H54 (cell line): ENCODE measurements at regions not wholly inside any gene's neighbourhood (a gene's known extent, or its start where the extent isn't known, plus 50 kb on each side); places are given as distances from the start of the nearest gene placed in this dataset.
A peak's percentile ranks its signal among the peaks of the same experiment; 100 is the strongest.

Experiments used
- DNase-seq: peaks from one replicate; pipeline ENCODE4 v3.0.0; 2011; ENCODE audit warnings: low spot score, mixed read lengths; ENCODE audit not compliant: insufficient read length
- FAIRE-seq: peaks from 3 replicates; lab custom pipeline; 2011; peaks lifted over from hg19 to GRCh38; lab: Jason Lieb, UNC
- POLR2A ChIP-seq: IDR thresholded peaks from 2 replicates; pipeline ENCODE4 v1.6.1; 2011; ENCODE audit warnings: low read depth, mild to moderate bottlenecking, low read length

DNA sequence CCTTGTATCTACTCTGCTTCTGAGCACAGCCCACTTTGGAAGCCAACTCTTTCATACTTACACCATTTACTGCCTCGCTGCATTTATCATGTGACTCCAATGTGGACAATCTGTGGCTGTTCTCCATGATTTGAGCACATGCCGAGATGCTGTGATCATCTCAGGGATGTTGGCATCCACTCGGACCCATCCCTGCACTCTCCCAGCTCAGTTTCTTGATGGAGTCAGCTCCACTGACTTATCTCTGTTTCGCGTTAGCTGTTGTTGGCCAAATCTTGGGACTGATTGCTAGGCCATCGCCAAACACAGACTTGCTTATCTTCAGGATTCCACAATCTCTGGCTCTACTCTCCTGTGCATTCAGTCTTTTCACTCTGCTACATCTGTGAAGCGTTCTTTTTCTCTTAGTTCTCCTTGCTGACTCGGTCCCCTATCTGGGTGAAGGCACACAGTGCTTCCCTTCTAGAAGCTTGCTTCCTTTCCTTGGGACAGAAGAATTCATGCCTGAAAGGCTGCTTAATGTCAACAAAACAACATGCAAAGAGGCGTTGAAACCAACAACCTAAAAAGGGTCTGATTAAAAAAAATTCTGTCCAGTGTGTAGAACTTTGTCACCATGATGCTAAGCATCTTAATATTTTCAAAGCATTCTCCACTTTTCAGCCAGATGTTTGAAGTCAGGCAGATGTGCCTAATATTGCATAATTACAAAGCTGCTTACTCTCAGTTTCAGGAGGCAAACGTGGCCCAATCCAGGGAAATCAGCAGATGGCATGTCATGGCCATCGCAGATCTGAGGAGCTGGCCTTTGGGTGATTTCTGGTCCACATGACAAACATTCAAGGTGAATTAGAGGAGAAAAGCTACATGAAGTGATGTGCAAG, 120.7 kb downstream of the NGF start:
- TF ChIP-seq POLR2A = no peak
- no peak for FAIRE-seq
- no peak for DNase-seq

DNA sequence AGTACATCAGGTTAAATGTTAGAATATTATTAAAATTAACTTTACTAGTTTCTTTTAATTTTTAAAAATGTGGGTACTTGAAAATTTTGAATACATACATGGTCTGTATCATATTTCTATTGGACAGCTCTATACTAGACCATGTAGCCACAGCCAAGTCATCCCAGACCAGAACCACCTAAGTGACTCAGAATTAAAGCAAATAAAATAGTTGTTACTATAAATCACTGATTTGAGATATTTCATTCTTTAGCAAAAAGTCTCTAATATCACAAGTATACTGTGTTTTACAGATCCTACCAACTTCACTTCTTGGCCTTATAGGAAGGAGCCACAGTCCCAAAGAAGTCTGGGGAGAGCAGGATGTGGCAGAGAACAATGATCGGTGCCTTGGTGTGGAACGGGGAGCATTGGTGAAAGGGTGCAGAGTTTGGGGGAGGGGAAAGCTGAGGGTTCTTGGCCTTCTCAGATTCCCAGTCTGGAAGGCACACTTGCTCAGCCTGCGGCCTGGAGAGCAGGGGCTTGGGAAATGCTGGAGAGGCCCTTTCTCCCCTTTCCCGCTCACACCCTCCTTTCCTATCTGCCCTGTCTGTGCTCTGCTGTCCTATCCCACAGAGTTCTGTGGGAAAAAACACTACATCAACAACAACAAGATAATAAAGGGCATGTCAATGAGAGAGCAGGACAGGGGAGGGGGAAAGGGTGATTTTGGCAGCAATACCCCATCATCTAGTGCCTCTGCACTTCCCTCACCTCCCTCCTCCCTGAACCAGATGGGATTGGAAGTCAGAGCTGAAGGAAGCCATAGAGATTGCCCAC, 122.1 kb downstream of the NGF start:
- no peak for TF ChIP-seq POLR2A
- DNase-seq (no peak), FAIRE-seq (no peak)

DNA sequence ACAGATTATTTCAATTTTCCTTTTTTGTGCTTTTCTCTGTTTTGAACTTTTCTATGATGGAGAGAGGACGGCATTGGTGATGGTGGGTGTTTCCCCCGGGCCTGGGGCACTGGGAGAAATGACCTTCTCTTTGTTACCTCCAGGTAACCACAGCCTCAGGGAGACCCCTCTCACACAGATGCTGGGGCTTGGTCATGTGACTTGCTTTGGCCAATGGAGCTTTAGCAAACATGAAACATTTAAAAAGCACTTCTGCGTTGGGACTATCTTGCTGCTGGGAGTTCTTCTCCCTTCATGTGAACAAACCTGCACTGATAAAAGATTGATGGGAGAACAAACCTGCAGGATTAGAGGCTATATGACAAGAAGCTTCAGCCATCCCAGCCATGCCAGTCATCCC, 122.9 kb downstream of the NGF start:
- FAIRE-seq = no peak
- DNase-seq = no peak
- no peak for TF ChIP-seq POLR2A

DNA sequence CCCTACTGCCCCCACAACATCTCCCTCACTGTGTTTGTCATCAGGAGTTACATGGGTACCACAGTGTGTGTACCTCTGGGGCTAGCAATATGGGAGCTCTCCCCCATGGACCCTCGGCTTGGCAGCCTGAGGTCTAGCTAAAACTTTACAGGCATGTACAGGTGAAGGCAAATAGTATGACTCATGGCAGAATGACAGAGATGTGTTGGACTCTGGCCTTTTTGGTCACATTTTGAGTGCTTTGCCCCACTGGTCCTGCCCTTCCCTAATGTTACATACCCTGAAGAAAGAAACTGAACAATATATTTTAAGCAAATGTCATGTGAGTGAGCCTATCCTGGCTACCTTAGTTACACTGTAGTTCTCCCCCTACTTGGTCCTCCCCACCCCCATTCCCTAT, 124.0 kb downstream of the NGF start:
- FAIRE-seq = no peak
- no peak for TF ChIP-seq POLR2A
- no peak for DNase-seq

DNA sequence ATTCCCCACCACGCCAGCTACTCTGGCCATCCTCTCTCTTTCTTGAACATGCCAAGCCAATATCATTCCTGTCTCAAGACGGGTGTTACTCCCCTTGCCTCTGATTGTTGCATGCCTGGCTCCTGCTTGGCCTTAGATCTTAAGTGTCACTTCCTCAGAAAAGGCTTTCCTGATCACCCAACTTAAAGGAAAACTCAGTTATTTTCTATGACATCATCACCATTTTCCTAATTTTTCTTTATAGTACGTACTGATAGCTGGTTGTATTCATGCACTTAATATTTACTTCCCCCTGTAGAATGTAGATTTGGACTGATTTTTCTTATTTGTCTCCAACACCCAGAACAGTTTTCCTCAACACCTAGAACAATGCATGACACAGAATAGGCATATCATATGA, 123.8 kb upstream of the TSPAN2 start:
- TF ChIP-seq POLR2A = no peak
- no peak for DNase-seq
- no peak for FAIRE-seq

DNA sequence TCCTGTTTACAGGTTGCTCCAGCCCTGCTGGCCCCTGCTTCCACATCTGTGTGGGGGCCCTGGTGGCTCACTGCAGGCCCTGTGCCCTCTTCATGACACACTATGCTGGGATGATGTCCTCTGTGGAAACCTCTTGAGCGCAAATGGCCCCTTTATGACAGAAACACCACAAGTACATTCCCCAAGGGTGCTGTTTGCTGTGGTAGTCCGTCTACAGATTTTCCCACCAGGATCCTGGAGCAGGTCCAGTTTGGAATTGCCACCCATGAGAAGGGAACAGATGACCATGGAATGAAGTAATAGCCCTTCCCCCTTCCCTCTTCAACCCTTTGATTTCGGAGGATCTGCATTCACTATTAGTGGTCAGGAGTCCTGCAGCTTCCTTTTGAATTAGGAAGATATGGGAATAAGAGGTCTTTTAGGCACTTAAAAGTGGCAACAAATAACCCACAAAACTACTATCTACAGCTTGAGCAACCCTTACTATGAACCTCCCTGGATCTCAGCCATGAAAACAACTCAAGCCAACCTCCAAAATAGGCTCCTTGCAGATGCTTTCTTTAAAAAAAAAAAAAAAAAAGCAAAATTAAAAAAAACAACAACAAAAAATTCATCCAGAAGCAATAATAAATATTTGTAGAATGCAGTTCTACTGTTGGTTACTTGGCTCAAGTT, 121.9 kb upstream of the TSPAN2 start:
- FAIRE-seq = no peak
- no peak for TF ChIP-seq POLR2A
- DNase-seq = no peak

DNA sequence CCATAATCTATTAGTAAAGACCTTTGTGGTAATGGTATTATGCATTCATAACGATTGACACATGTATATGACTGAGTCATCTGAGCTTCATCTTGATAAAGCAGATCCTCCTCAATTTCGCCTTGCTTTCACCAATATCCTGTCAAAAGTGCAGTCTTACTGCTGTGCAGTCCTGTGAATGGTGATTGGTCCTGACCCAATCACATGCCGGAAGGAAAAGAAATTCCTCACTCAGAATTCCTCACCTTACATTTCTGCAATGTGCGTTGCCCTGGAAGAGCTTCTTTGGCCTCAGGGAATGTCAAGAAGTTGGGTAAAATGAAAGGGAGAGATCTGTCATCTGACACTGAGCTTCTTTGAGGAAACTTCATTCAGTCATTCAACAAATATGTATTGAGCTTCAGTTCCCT, 121.0 kb upstream of the TSPAN2 start:
- DNase-seq (no peak), FAIRE-seq (no peak)
- no peak for TF ChIP-seq POLR2A

DNA sequence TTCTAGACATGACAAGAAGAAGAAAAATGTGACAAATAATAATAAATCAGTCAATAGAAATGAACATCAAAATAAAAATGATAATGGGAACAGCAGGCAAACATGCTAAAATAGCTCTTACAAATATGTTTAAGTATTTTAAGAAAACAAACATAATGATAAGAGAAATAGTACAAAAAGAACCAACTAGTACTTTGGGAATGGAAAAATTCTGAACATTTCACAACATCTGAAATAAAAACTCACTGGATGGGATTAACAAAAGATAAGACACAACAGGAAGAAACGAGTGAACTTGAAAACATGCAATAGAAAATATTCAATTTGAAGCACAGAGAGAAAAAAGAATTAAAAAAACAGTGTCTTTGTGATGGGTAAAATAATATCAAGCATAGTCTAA, 115.2 kb upstream of the TSPAN2 start:
- DNase-seq = no peak
- TF ChIP-seq POLR2A = no peak
- no peak for FAIRE-seq

DNA sequence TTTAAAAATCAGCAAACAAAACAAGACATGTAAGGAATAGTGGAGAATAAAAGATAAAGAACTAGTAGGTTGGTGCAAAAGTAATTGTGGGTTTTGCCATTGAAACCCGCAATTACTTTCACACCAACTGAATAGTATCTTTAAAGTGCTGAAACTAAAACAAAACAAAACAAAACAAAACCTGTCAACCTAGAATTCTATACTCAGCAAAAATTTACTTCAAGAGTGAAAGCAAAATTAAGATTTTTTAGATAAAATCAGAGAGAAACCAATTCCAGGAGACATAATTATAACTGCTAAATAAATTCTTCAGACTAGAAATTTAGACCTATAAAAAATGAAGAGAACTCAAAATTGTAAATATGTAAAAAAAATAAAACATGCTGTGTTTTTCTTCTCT, 114.0 kb upstream of the TSPAN2 start:
- FAIRE-seq (no peak), DNase-seq (no peak)
- no peak for TF ChIP-seq POLR2A

DNA sequence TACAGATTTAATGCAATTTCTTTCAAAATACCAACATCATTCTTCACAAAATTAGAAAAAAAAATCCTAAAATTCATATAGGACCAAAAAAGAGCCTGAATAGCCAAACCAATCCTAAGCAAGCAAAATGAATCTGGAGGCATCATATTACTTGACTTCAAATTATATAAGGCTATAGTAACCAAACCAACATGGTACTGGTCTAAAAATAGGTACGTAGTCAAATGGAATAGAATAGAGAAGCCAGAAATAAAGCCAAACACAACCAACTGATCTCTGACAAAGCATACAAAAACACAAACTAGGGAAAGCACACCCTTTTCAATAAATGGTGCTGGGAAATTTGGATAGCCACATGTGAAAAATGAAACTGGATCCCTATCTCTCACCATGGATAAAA, 112.3 kb upstream of the TSPAN2 start:
- DNase-seq (no peak), FAIRE-seq (no peak)
- no peak for TF ChIP-seq POLR2A

DNA sequence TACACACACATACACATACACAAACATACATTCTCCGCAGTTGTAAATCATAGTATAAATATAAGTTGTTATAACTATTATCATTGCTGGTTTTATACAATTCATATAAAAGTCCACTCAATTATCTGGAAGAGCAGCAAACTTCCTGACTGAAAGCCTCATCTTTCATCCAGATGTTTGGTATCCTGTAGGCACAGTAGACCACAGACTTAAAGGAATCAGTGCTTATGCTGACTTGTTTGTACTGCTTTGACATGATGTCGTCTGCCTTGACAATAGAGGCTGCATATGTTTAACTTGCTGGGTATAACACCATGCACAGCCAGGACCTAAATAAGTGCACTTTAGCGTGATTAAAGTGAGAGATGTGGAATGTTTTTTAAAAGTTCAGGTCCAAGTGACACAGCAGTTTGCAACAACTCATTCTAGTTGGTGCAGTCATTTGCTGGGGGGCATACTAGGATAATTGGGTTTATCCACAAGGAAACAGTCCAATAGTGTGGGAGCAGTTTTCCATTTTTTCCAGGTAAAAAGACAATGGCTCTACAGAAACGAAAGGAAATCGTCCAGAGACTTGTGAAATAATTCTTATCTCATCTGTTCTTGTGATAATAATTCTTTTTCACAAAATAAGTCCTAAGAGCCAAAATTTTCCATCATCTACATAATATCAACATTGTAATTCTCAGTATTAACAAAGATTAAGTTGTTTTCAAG, 110.3 kb upstream of the TSPAN2 start:
- FAIRE-seq = no peak
- no peak for TF ChIP-seq POLR2A

DNA sequence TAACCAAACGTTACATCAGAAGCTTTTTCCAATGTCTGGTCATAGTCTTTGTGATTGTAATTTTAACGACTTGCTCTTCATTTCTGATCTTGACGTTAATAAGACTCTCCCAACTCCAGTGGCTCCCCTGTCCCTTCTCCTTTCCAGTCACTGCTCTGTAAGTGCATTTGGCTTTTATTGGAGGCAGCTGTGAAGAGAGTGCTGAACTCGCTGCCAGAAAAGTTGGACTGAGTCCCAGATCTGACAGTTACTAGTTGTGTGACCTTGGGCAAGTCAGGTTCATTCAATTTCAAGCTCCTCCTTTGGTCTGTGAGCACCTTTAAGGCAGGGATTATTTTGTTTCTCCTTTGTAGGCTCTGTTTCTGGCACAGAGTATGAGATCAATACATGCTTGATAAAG, 109.6 kb upstream of the TSPAN2 start:
- FAIRE-seq (peak; percentile 62), DNase-seq (no peak)
- no peak for TF ChIP-seq POLR2A

More for the DNA sequence above, 110.3 kb upstream of the TSPAN2 start:
- no peak for DNase-seq

DNA sequence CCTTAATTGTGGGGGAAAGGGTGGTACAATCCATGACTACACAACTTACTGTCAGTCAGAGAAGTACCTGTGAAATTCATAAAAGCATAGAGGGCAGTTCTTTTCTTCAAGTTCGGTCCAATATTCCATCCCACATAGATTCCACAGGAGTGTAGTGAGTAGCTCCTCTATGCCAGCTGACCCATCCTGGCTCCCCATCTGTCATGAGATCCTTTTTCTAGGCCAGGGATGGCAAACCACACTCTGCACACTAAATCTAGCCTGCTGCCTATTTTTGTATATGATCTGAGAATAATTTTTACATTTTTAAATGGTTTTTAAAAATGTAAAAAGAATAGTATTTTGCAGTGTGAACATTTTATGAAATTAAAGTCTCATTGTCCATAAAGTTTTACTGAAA, 107.0 kb upstream of the TSPAN2 start:
- TF ChIP-seq POLR2A = no peak
- DNase-seq = no peak
- FAIRE-seq = no peak
